ENCODE measurements at regions not wholly inside any gene's neighbourhood (a gene's known extent, or its start where the extent isn't known, plus 50 kb on each side); places are given as distances from the start of the nearest gene placed in this dataset.

DNA sequence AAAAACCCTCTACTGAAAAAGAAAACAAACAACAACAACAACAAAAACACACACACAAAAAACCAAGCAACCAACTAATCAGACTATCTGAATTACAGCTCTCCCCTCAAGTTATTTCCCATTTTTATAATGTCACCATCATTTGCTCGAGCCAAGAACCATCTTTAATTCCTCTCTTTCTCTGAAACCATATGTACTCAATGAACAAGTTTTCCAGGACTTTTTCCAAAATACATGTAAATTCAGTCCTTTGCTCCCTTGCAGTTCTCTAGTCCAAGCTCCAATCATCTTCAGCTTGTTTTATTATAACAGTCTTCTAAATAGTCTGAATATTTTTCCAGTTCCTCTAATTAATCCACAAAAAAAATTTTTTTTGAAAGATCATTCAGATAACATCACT, 506.0 kb downstream of the NXPH1 start:
- TF ChIP-seq GATA2 (IDR thresholded peaks at IDR 0.05; ENCODE audit: low read depth, low read length) (no peak), GATA3 (IDR thresholded peaks at IDR 0.05; ENCODE audit: low read depth, low read length) (no peak)
